B cell (primary cell): ENCODE measurements at regions not wholly inside any gene's neighbourhood (a gene's known extent, or its start where the extent isn't known, plus 50 kb on each side); places are given as distances from the start of the nearest gene placed in this dataset.

ENCODE experiments used
- ATAC-seq: fragments of 200-7000 bp; cut with Tn5 transposase; one replicate; pipeline ENCODE4 v1.10.0; 2021; ENCODE audit warnings: low read depth, mild to moderate bottlenecking, moderate number of reproducible peaks, moderate library complexity
- CTCF ChIA-PET: fragments of 350-600 bp; sonication (Branson Sonifier 250); formaldehyde crosslinking; loops from one replicate; lab custom pipeline; 2021; ENCODE audit warnings: antibody characterized with exemption, inconsistent platforms; lab: Charles Lee
- POLR2A ChIA-PET: fragments of 350-600 bp; sonication (Branson Sonifier 250); formaldehyde crosslinking; loops from one replicate; lab custom pipeline; 2021; ENCODE audit warnings: antibody characterized with exemption; lab: Charles Lee
- DNase-seq: peaks from one replicate; pipeline ENCODE4 v3.0.0; 2013
- H2AFZ ChIP-seq: 2 replicates; pipeline ENCODE4 v1.6.1; 2012; ENCODE audit warnings: mild to moderate bottlenecking, low read depth, low read length; ENCODE audit not compliant: insufficient read depth, poor library complexity, severe bottlenecking
- H3K27ac ChIP-seq, 2 donors: 1 replicate in 1 of 2; 2 replicates in 1 of 2; pipeline ENCODE4 v1.5.1; 2012 to 2013; ENCODE audit warnings: low read length in 2 of 2, mild to moderate bottlenecking in 2 of 2, moderate library complexity in 1 of 2
- H3K27me3 ChIP-seq, 4 experiments: fragments of 200-600 bp in 1 of 4; sonication (generic) in 1 of 4; replicated peaks in 1 of 4; 1 replicate in 2 of 4; 2 replicates in 2 of 4; pipeline versions ENCODE4 v1.6.1 to v1.7.0; 2013 to 2016; ENCODE audit warnings: low read length in 3 of 4, mild to moderate bottlenecking in 2 of 4, mixed read lengths in 1 of 4, moderate library complexity in 1 of 4; ENCODE audit not compliant: insufficient read depth in 4 of 4, control insufficient read depth in 3 of 4; ENCODE audit errors: control extremely low read depth in 1 of 4
- H3K36me3 ChIP-seq, 2 experiments: replicated peaks in 1 of 2; 1 replicate in 1 of 2; 2 replicates in 1 of 2; pipeline versions ENCODE4 v1.6.1 to v1.7.1; 2013; ENCODE audit warnings: low read length in 1 of 2; ENCODE audit not compliant: insufficient read depth in 2 of 2, control insufficient read depth in 1 of 2; ENCODE audit errors: control extremely low read depth in 1 of 2, extremely low read depth in 1 of 2
- H3K4me1 ChIP-seq, 2 donors: fragments of 200-600 bp in 1 of 2; sonication (generic) in 1 of 2; 1 replicate in 1 of 2; 2 replicates in 1 of 2; pipeline versions ENCODE4 v1.5.1 to v1.6.1; 2013 to 2017; ENCODE audit warnings: low read length in 2 of 2; ENCODE audit not compliant: control insufficient read depth in 2 of 2, insufficient read depth in 2 of 2
- H3K4me2 ChIP-seq: replicated peaks from 2 replicates; pipeline ENCODE3; 2012; ENCODE audit warnings: mild to moderate bottlenecking, low read depth, low read length; ENCODE audit not compliant: poor library complexity, severe bottlenecking
- H3K4me3 ChIP-seq, 5 experiments: fragments of 200-600 bp in 1 of 5; sonication (generic) in 1 of 5; 1 replicate in 3 of 5; 2 replicates in 2 of 5; pipeline versions ENCODE4 v1.5.1 to v1.7.0; 2011 to 2016; ENCODE audit warnings: low read length in 4 of 5, mild to moderate bottlenecking in 4 of 5, low read depth in 2 of 5, control low read depth in 1 of 5, moderate library complexity in 1 of 5; ENCODE audit not compliant: insufficient read depth in 1 of 5; ENCODE audit errors: control extremely low read depth in 1 of 5, extremely low read depth in 1 of 5
- H3K79me2 ChIP-seq: fragments of 200-600 bp; sonication (generic); one replicate; pipeline ENCODE4 v1.6.0; 2016; ENCODE audit warnings: low read length; ENCODE audit not compliant: control insufficient read depth, insufficient read depth
- H3K9ac ChIP-seq: fragments of 200-600 bp; sonication (generic); 2 replicates; pipeline ENCODE4 v1.6.1; 2017; ENCODE audit warnings: mild to moderate bottlenecking, low read length, moderate library complexity
- H3K9me3 ChIP-seq, 3 donors: one replicate each; pipeline versions ENCODE4 v1.6.1 to v1.7.1; 2013; ENCODE audit warnings: low read length in 2 of 3; ENCODE audit not compliant: control insufficient read depth in 2 of 3, insufficient read depth in 1 of 3; ENCODE audit errors: control extremely low read depth in 1 of 3
- H4K20me1 ChIP-seq: 2 replicates; pipeline ENCODE4 v1.6.0; 2012; ENCODE audit warnings: mild to moderate bottlenecking, low read length; ENCODE audit not compliant: insufficient read depth, control insufficient read depth, poor library complexity, severe bottlenecking
- H3K27ac Mint-ChIP-seq: one replicate; pipeline ENCODE4 v1.8.0; 2021; ENCODE audit warnings: mixed read lengths
- H3K27me3 Mint-ChIP-seq: one replicate; pipeline ENCODE4 v1.8.0; 2021; ENCODE audit warnings: mixed read lengths
- H3K4me1 Mint-ChIP-seq: one replicate; pipeline ENCODE4 v1.8.0; 2021; ENCODE audit warnings: mixed read lengths
- H3K4me3 Mint-ChIP-seq: one replicate; pipeline ENCODE4 v1.8.0; 2021; ENCODE audit warnings: mixed read lengths
- H3K9me3 Mint-ChIP-seq: one replicate; pipeline ENCODE4 v1.8.0; 2022; ENCODE audit warnings: mixed read lengths; ENCODE audit not compliant: insufficient read depth
- EZH2 ChIP-seq: IDR thresholded peaks from 2 replicates; pipeline ENCODE4 v1.6.1; 2012; ENCODE audit warnings: borderline replicate concordance, low read depth, mild to moderate bottlenecking, moderate library complexity, low read length; ENCODE audit not compliant: insufficient read depth, poor library complexity, severe bottlenecking
- WGBS: methylation state at CpG from one replicate; pipeline ENCODE4 v1.1.5; 2013; ENCODE audit warnings: missing lambda C conversion rate; ENCODE audit not compliant: insufficient coverage; 5-methylcytosine and 5-hydroxymethylcytosine counted together
- intact Hi-C: fragments of 100-400 bp; cut with micrococcal nuclease; formaldehyde crosslinking; loops from one replicate; pipeline ENCODE4 v1.10.0; 2022
- TF ChIP-seq, protein P1 (sequence below): fragments of 200-600 bp; IDR thresholded peaks from one replicate; pipeline ENCODE4 v1.8.0; 2022; ENCODE audit warnings: antibody characterized with exemption, mild to moderate bottlenecking

DNA sequence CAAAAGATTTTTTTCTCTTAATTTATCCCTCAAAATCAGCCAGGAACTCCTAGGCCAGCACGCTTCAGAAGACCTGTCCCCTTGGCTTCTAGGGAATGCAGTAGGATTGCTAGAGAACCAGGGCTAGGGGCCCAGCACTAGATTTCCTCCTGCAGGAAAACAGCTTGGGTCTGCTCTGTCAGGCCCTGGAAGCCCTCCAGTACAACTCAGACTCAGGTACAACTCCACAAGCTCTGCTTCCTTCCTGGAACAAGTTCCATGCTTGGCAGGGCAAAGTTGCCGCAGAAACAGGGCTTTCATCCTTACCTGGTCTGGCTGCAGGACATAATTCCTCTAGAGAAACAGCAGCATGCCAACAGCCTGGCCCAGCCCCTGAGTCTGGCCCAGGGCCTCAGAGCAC, 96.1 kb upstream of the CTNNB1 start:
- TF ChIP-seq, protein P1, sequence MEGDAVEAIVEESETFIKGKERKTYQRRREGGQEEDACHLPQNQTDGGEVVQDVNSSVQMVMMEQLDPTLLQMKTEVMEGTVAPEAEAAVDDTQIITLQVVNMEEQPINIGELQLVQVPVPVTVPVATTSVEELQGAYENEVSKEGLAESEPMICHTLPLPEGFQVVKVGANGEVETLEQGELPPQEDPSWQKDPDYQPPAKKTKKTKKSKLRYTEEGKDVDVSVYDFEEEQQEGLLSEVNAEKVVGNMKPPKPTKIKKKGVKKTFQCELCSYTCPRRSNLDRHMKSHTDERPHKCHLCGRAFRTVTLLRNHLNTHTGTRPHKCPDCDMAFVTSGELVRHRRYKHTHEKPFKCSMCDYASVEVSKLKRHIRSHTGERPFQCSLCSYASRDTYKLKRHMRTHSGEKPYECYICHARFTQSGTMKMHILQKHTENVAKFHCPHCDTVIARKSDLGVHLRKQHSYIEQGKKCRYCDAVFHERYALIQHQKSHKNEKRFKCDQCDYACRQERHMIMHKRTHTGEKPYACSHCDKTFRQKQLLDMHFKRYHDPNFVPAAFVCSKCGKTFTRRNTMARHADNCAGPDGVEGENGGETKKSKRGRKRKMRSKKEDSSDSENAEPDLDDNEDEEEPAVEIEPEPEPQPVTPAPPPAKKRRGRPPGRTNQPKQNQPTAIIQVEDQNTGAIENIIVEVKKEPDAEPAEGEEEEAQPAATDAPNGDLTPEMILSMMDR = no peak
- no peak for TF ChIP-seq EZH2
- H3K27ac Mint-ChIP-seq = no peak overlapping the region

DNA sequence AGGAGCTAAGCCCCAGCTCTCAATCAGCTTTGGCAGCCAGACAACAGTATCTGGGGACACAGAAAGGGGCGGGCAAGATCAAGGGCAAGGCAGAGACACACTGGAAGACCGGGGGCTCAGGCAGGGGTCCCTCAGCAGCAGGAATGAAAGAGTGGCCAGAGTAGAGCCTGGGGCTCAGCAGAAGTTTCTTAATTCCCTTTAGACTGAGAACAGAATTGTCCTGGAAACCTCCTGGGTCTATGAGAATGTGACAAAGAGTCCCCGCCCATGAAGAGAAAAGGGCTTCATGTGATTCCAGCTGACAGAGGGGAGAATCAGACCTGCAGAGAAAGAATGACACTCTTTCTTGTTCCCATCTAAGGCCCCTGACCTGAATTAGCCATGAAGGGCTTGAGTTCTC, 95.2 kb upstream of the CTNNB1 start:
- H2AFZ ChIP-seq = no peak overlapping the region
- Mint-ChIP-seq H3K9me3 (no peaks in the 10 kb centered on the region), H3K4me3 (no peak overlapping the region), H3K4me1 (peaks cover 3% of the 10 kb centered on the region), H3K27ac (no peak overlapping the region), H3K27me3 (peaks cover 3% of the 10 kb centered on the region)
- ATAC-seq (no peak), DNase-seq (no peak)
- no peak overlapping the region for H3K4me3 ChIP-seq
- H3K4me2 ChIP-seq = no peak overlapping the region
- no peak for TF ChIP-seq EZH2
- TF ChIP-seq, protein P1 = no peak
- no peak overlapping the region for H3K27ac ChIP-seq
- WGBS = 95% methylated on average over 2 of the region's 3 CpGs
- H3K79me2 ChIP-seq = no peaks in the 10 kb centered on the region
- POLR2A ChIA-PET = no interaction called here
- intact Hi-C loops = no loop called here
- H3K9ac ChIP-seq = no peak overlapping the region
- H3K27me3 ChIP-seq = no peaks in the 10 kb centered on the region
- H3K36me3 ChIP-seq = no peaks in the 10 kb centered on the region
- H3K9me3 ChIP-seq = no peaks in the 10 kb centered on the region
- H4K20me1 ChIP-seq = no peaks in the 10 kb centered on the region
- no peaks in the 10 kb centered on the region for H3K4me1 ChIP-seq
- CTCF ChIA-PET = no interaction called here

More for the DNA sequence above, 96.1 kb upstream of the CTNNB1 start:
- no peak for DNase-seq
- Histone ChIP-seq H4K20me1 (no peaks in the 10 kb centered on the region), H3K9me3 (no peaks in the 10 kb centered on the region), H3K9ac (no peak overlapping the region), H3K27ac (no peak overlapping the region), H3K4me3 (no peak overlapping the region), H3K4me2 (no peak overlapping the region), H3K79me2 (no peaks in the 10 kb centered on the region), H3K36me3 (no peaks in the 10 kb centered on the region), H3K27me3 (no peaks in the 10 kb centered on the region), H2AFZ (no peak overlapping the region), H3K4me1 (no peaks in the 10 kb centered on the region)
- H3K9me3 Mint-ChIP-seq = no peaks in the 10 kb centered on the region
- peaks cover 7% of the 10 kb centered on the region for H3K27me3 Mint-ChIP-seq
- no peak for ATAC-seq
- intact Hi-C loops = no loop called here
- POLR2A ChIA-PET = no interaction called here
- WGBS = 100% methylated on average over 1 of the region's 2 CpGs
- H3K4me1 Mint-ChIP-seq = peaks cover 3% of the 10 kb centered on the region
- CTCF ChIA-PET = no interaction called here
- no peak overlapping the region for H3K4me3 Mint-ChIP-seq
